Transverse colon (tissue), 4 donors: ENCODE measurements at regions not wholly inside any gene's neighbourhood (a gene's known extent, or its start where the extent isn't known, plus 50 kb on each side); places are given as distances from the start of the nearest gene placed in this dataset.

Source experiments
- DNase-seq: peaks from one replicate; pipeline ENCODE4 v3.0.0-alpha.2; 2019
- H3K27ac ChIP-seq, 4 donors: fragments of 200-600 bp; sonication (generic); 2 replicates each; pipeline ENCODE4 v1.5.1; 2016 to 2018; ENCODE audit warnings: inconsistent platforms in 4 of 4
- H3K27me3 ChIP-seq: fragments of 200-600 bp; sonication (generic); 2 replicates; pipeline ENCODE4 v1.5.1; 2017; ENCODE audit warnings: inconsistent platforms
- H3K36me3 ChIP-seq, 4 donors: fragments of 200-600 bp; sonication (generic); 2 replicates each; pipeline ENCODE4 v1.5.1; 2017 to 2019; ENCODE audit warnings: inconsistent platforms in 4 of 4
- H3K4me1 ChIP-seq, 4 donors: fragments of 200-600 bp; sonication (generic); 2 replicates each; pipeline ENCODE4 v1.5.1; 2017 to 2020; ENCODE audit warnings: inconsistent platforms in 4 of 4
- H3K4me3 ChIP-seq, 4 donors: fragments of 200-600 bp; sonication (generic); 1 replicate in 1 of 4; 2 replicates in 3 of 4; pipeline versions ENCODE4 v1.5.1 to v1.6.1; 2017 to 2019; ENCODE audit warnings: inconsistent platforms in 4 of 4
- H3K9me3 ChIP-seq, 2 donors: fragments of 200-600 bp; sonication (generic); 2 replicates each; pipeline ENCODE4 v1.5.1; 2017 to 2019; ENCODE audit warnings: inconsistent platforms in 2 of 2
- EP300 ChIP-seq: sonication (generic); formaldehyde crosslinking; IDR thresholded peaks from one replicate; pipeline ENCODE4 v1.6.1; 2017; ENCODE audit warnings: antibody characterized with exemption, low read depth
- POLR2A ChIP-seq: fragments of 450-650 bp; IDR thresholded peaks from one replicate; pipeline ENCODE4 v1.6.1; 2016; ENCODE audit warnings: antibody characterized with exemption, mild to moderate bottlenecking, moderate library complexity
- POLR2AphosphoS5 ChIP-seq, 3 donors: sonication (generic); formaldehyde crosslinking; IDR thresholded peaks; one replicate each; pipeline ENCODE4 v1.6.1; 2016; ENCODE audit warnings: antibody characterized with exemption in 3 of 3
- WGBS, 2 donors: methylation state at CpG; one replicate each; pipeline ENCODE4 v1.1.5; 2018; ENCODE audit warnings: low coverage in 1 of 2; 5-methylcytosine and 5-hydroxymethylcytosine counted together
- in situ Hi-C, 4 donors: fragments of 200-750 bp; cut with MboI; loops; one replicate each; pipeline versions ENCODE4 v1.15.0 to v1.15.1; 2017; ENCODE audit warnings: low sequenced_read_pairs in 3 of 4, low pct_ligation_motif_present in 1 of 4, low pct_unique_long_range_greater_than_20kb in 1 of 4
- intact Hi-C: fragments of 100-400 bp; cut with DNase I; formaldehyde crosslinking; loops from one replicate; pipeline ENCODE4 v1.15.1; 2023; ENCODE audit warnings: low total_unique reads
- TF ChIP-seq, protein P1 (sequence below), 5 experiments: fragments of 200-600 bp in 3 of 5; fragments of 450-650 bp in 2 of 5; sonication (generic) in 3 of 5; IDR thresholded peaks; 1 replicate in 2 of 5; 2 replicates in 3 of 5; pipeline ENCODE4 v1.5.1; 2016 to 2017; ENCODE audit warnings: antibody characterized with exemption in 5 of 5, inconsistent platforms in 3 of 5, mild to moderate bottlenecking in 2 of 5, moderate library complexity in 1 of 5

GRCh38 chr20:48460681-48461080, 367.1 kb downstream of the PREX1 start:
- Histone ChIP-seq H3K4me1 (no peaks in the 10 kb centered on the region), H3K27me3 (no peaks in the 10 kb centered on the region), H3K27ac (no peak overlapping the region), H3K36me3 (no peaks in the 10 kb centered on the region), H3K9me3 (no peaks in the 10 kb centered on the region), H3K4me3 (no peak overlapping the region)
- no peak for DNase-seq
- WGBS, 2 donors: 72 to 81% methylated on average over 4 of the region's 4 CpGs
- intact Hi-C loops (no loop called here), in situ Hi-C loops (no loop called here)
- TF ChIP-seq POLR2A: no peak
- no peak for TF ChIP-seq POLR2AphosphoS5 (IDR thresholded peaks at IDR 0.05)
- TF ChIP-seq EP300: no peak
- TF ChIP-seq, protein P1, sequence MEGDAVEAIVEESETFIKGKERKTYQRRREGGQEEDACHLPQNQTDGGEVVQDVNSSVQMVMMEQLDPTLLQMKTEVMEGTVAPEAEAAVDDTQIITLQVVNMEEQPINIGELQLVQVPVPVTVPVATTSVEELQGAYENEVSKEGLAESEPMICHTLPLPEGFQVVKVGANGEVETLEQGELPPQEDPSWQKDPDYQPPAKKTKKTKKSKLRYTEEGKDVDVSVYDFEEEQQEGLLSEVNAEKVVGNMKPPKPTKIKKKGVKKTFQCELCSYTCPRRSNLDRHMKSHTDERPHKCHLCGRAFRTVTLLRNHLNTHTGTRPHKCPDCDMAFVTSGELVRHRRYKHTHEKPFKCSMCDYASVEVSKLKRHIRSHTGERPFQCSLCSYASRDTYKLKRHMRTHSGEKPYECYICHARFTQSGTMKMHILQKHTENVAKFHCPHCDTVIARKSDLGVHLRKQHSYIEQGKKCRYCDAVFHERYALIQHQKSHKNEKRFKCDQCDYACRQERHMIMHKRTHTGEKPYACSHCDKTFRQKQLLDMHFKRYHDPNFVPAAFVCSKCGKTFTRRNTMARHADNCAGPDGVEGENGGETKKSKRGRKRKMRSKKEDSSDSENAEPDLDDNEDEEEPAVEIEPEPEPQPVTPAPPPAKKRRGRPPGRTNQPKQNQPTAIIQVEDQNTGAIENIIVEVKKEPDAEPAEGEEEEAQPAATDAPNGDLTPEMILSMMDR (IDR thresholded peaks at IDR 0.05): no peak

GRCh38 chr20:48459722-48460395, 367.9 kb downstream of the PREX1 start:
- no peak overlapping the region for H3K27ac ChIP-seq
- no peaks in the 10 kb centered on the region for H3K9me3 ChIP-seq
- TF ChIP-seq, protein P1 (IDR thresholded peaks at IDR 0.05): no peak
- TF ChIP-seq POLR2AphosphoS5 (IDR thresholded peaks at IDR 0.05): no peak
- TF ChIP-seq POLR2A: no peak
- TF ChIP-seq EP300: no peak
- DNase-seq: no peak
- no peaks in the 10 kb centered on the region for H3K27me3 ChIP-seq
- H3K36me3 ChIP-seq: no peaks in the 10 kb centered on the region
- in situ Hi-C loops (no loop called here), intact Hi-C loops (no loop called here)
- H3K4me1 ChIP-seq: no peaks in the 10 kb centered on the region
- H3K4me3 ChIP-seq: no peak overlapping the region
- WGBS, 2 donors: 83% methylated on average over 22 of the region's 25 CpGs; no CpG with 5 or more reads in 1 of the 2 donors

- intact Hi-C loops (no loop called here), in situ Hi-C loops (no loop called here)
- no peak overlapping the region for H3K27ac ChIP-seq
- no peaks in the 10 kb centered on the region for H3K27me3 ChIP-seq
- H3K9me3 ChIP-seq: no peaks in the 10 kb centered on the region
- no peak overlapping the region for H3K4me3 ChIP-seq
- DNase-seq: no peak
- no peaks in the 10 kb centered on the region for H3K4me1 ChIP-seq
- no peaks in the 10 kb centered on the region for H3K36me3 ChIP-seq
- TF ChIP-seq POLR2A: no peak
- no peak for TF ChIP-seq EP300
- WGBS, 2 donors: 79% methylated on average over 12 of the region's 12 CpGs; no CpG with 5 or more reads in 1 of the 2 donors
Observed at GRCh38 chr20:48458601-48459385, 369.0 kb downstream of the PREX1 start.

DNA sequence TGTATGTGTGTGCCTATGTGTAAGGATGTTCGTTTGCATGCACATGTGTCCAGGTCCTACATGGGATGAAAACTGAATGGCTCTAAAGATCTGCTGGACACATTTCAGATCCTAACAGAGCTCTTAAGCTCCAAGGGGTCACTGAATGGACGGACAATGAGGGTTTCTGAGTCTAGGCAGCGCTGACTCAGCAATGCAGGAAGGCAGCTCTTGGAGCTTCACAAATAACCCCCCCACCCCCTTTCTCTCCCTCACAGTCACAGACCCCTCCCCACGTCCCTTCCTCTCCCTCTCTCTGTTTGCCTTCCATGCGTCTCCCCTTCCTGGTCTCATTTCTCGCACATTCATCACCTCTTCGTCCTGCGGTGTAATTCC, 369.8 kb downstream of the PREX1 start:
- in situ Hi-C loops (no loop called here), intact Hi-C loops (no loop called here)
- Histone ChIP-seq H3K4me1 (no peaks in the 10 kb centered on the region), H3K9me3 (no peaks in the 10 kb centered on the region), H3K4me3 (no peak overlapping the region), H3K27ac (no peak overlapping the region), H3K27me3 (no peaks in the 10 kb centered on the region), H3K36me3 (no peaks in the 10 kb centered on the region)
- no peak for TF ChIP-seq POLR2AphosphoS5 (IDR thresholded peaks at IDR 0.05)
- TF ChIP-seq, protein P1 (IDR thresholded peaks at IDR 0.05): no peak
- 77 to 84% methylated on average over 5 to 8 of the region's 8 CpGs for WGBS, 2 donors
- DNase-seq: no peak
